ENCODE measurements at regions not wholly inside any gene's neighbourhood (a gene's known extent, or its start where the extent isn't known, plus 50 kb on each side); places are given as distances from the start of the nearest gene placed in this dataset.

- DNase-seq = no peak
Observed at GRCh38 chr22:49506010-49506400, 321.7 kb downstream of the BRD1 start.

GRCh38 chr22:49505337-49506009 is 322.2 kb downstream of the BRD1 start:
- DNase-seq = no peak

- DNase-seq = no peak
Observed at GRCh38 chr22:49503896-49504521, 323.7 kb downstream of the BRD1 start.

- DNase-seq = no peak
Observed at GRCh38 chr22:49503321-49503720, 324.4 kb downstream of the BRD1 start.

GRCh38 chr22:49502126-49502826 is 325.4 kb downstream of the BRD1 start:
- no peak for DNase-seq

GRCh38 chr22:49500942-49501395 is 326.7 kb downstream of the BRD1 start:
- DNase-seq = no peak

GRCh38 chr22:49500076-49500460 is 327.6 kb downstream of the BRD1 start:
- DNase-seq = no peak

GRCh38 chr22:49499433-49500075 is 328.1 kb downstream of the BRD1 start:
- no peak for DNase-seq

- no peak for DNase-seq
Observed at GRCh38 chr22:49497266-49497665, 330.4 kb downstream of the BRD1 start.

GRCh38 chr22:49494555-49494954 is 333.1 kb downstream of the BRD1 start:
- DNase-seq = no peak

- no peak for DNase-seq
Observed at GRCh38 chr22:49492741-49493251, 334.9 kb downstream of the BRD1 start.

GRCh38 chr22:49492308-49492707 is 335.4 kb downstream of the BRD1 start:
- DNase-seq = no peak

- no peak for DNase-seq
Observed at GRCh38 chr22:49491726-49492125, 335.9 kb downstream of the BRD1 start.

GRCh38 chr22:49491221-49491635 is 336.4 kb downstream of the BRD1 start:
- no peak for DNase-seq

- no peak for DNase-seq
Observed at GRCh38 chr22:49490692-49491091, 337.0 kb downstream of the BRD1 start.

- DNase-seq = no peak
Observed at GRCh38 chr22:49489821-49490220, 337.9 kb downstream of the BRD1 start.

GRCh38 chr22:49488943-49489342 is 338.7 kb downstream of the BRD1 start:
- DNase-seq = no peak

- no peak for DNase-seq
Observed at GRCh38 chr22:49487950-49488349, 339.7 kb downstream of the BRD1 start.

GRCh38 chr22:49486225-49486624 is 341.4 kb downstream of the BRD1 start:
- no peak for DNase-seq

GRCh38 chr22:49483946-49484345 is 343.7 kb downstream of the BRD1 start:
- no peak for DNase-seq

GRCh38 chr22:49483281-49483870 is 344.3 kb downstream of the BRD1 start:
- DNase-seq = no peak

GRCh38 chr22:49482811-49483210 is 344.9 kb downstream of the BRD1 start:
- no peak for DNase-seq

Data from skin of body (tissue), 1 donor.